ENCODE measurements at regions not wholly inside any gene's neighbourhood (a gene's known extent, or its start where the extent isn't known, plus 50 kb on each side); places are given as distances from the start of the nearest gene placed in this dataset.

- no peak for DNase-seq (ENCODE audit: low spot score)
- Mint-ChIP-seq H3K27ac (ENCODE audit: unreplicated experiment) (no peak overlapping the region), H3K4me3 (ENCODE audit: unreplicated experiment) (no peak overlapping the region), H3K4me1 (ENCODE audit: low read depth) (no peaks in the 10 kb centered on the region), H3K36me3 (ENCODE audit: low read depth) (peaks cover 3% of the 10 kb centered on the region), H3K27me3 (ENCODE audit: low read depth) (peaks cover under 1% of the 10 kb centered on the region), H3K9me3 (ENCODE audit: low read depth) (peaks cover 12% of the 10 kb centered on the region)
- no peak for TF ChIP-seq CTCF (IDR thresholded peaks at IDR 0.05)
These were observed 293.0 kb upstream of the CDH2 start for GRCh38 chr18:28469946-28470345.

GRCh38 chr18:28468901-28469300 is 292.0 kb upstream of the CDH2 start:
- H3K4me3 Mint-ChIP-seq (ENCODE audit: unreplicated experiment) = no peak overlapping the region
- peaks cover 3% of the 10 kb centered on the region for H3K36me3 Mint-ChIP-seq (ENCODE audit: low read depth)
- no peak for DNase-seq (ENCODE audit: low spot score)
- peaks cover 11% of the 10 kb centered on the region for H3K9me3 Mint-ChIP-seq (ENCODE audit: low read depth)
- no peak overlapping the region for H3K27ac Mint-ChIP-seq (ENCODE audit: unreplicated experiment)
- no peaks in the 10 kb centered on the region for H3K27me3 Mint-ChIP-seq (ENCODE audit: low read depth)
- TF ChIP-seq CTCF (IDR thresholded peaks at IDR 0.05) = no peak
- no peaks in the 10 kb centered on the region for H3K4me1 Mint-ChIP-seq (ENCODE audit: low read depth)

GRCh38 chr18:28466204-28466603 is 289.3 kb upstream of the CDH2 start:
- no peak for DNase-seq (ENCODE audit: low spot score)
- H3K27ac Mint-ChIP-seq (ENCODE audit: unreplicated experiment) = no peak overlapping the region
- no peaks in the 10 kb centered on the region for H3K36me3 Mint-ChIP-seq (ENCODE audit: low read depth)
- H3K9me3 Mint-ChIP-seq (ENCODE audit: low read depth) = peaks cover 4% of the 10 kb centered on the region
- no peaks in the 10 kb centered on the region for H3K4me1 Mint-ChIP-seq (ENCODE audit: low read depth)
- no peaks in the 10 kb centered on the region for H3K27me3 Mint-ChIP-seq (ENCODE audit: low read depth)
- TF ChIP-seq CTCF (IDR thresholded peaks at IDR 0.05) = no peak
- no peak overlapping the region for H3K4me3 Mint-ChIP-seq (ENCODE audit: unreplicated experiment)

DNA sequence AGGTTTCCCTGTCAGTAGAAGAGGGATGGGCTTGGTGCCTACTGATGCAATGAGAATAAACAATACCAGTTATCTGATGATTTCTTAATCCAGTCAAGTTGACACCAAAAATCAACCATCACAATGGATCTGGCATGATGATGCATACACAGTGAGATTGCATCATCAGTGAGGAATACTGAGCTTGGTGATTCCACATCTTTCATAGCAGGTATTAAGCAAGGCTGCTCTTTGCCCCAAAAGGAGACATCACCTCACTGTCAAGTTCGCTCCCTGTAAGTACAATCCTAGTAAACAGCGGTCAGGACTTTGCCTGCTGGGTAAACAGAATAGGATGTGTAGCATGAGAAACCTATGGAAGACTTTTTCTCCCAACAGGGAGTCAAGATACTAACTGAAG is 282.7 kb upstream of the CDH2 start:
- Mint-ChIP-seq H3K4me1 (ENCODE audit: low read depth) (no peaks in the 10 kb centered on the region), H3K27ac (ENCODE audit: unreplicated experiment) (no peak overlapping the region), H3K9me3 (ENCODE audit: low read depth) (no peaks in the 10 kb centered on the region), H3K4me3 (ENCODE audit: unreplicated experiment) (no peak overlapping the region), H3K27me3 (ENCODE audit: low read depth) (no peaks in the 10 kb centered on the region), H3K36me3 (ENCODE audit: low read depth) (no peaks in the 10 kb centered on the region)
- no peak for TF ChIP-seq CTCF (IDR thresholded peaks at IDR 0.05)
- no peak for DNase-seq (ENCODE audit: low spot score)

DNA sequence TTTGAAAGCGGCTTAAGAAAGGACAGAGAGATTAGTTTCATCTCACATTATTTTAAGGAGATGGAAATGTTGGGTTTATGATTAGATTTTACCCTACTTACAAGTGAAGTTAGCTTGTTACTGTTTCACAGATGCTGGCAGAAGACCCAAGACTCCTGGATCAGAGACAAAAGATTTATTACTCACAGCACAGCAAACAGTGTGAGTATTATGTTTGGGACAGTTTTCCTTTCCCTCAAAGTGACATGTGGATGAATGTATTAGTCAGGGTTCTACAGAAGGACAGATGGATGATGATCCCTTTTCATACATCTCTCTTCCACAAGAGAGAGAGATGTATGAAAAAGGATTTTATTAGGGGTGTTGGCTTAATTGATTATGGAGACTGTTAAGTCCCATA is 281.8 kb upstream of the CDH2 start:
- Mint-ChIP-seq H3K4me3 (ENCODE audit: unreplicated experiment) (no peak overlapping the region), H3K4me1 (ENCODE audit: low read depth) (no peaks in the 10 kb centered on the region), H3K27ac (ENCODE audit: unreplicated experiment) (no peak overlapping the region), H3K27me3 (ENCODE audit: low read depth) (no peaks in the 10 kb centered on the region), H3K9me3 (ENCODE audit: low read depth) (no peaks in the 10 kb centered on the region), H3K36me3 (ENCODE audit: low read depth) (no peaks in the 10 kb centered on the region)
- TF ChIP-seq CTCF (IDR thresholded peaks at IDR 0.05) = no peak
- no peak for DNase-seq (ENCODE audit: low spot score)
